ENCODE measurements at regions not wholly inside any gene's neighbourhood (a gene's known extent, or its start where the extent isn't known, plus 50 kb on each side); places are given as distances from the start of the nearest gene placed in this dataset.
A peak's percentile ranks its signal among the peaks of the same experiment; 100 is the strongest.

GRCh38 chr11:95576146-95576845, 213.3 kb downstream of the FAM76B start:
- Histone ChIP-seq H3K4me3 (no peak overlapping the region), H3K9me3 (replicated peaks) (no peaks in the 10 kb centered on the region), H3K4me1 (no peaks in the 10 kb centered on the region), H3K27me3 (ENCODE audit: low read depth) (no peaks in the 10 kb centered on the region), H3K27ac (replicated peaks) (peak overlapping the region; percentile 56), H3K36me3 (no peaks in the 10 kb centered on the region)
- intact Hi-C loops (cut with micrococcal nuclease) = no loop called here
- no peak for DNase-seq
- no peak for TF ChIP-seq CTCF (IDR thresholded peaks at IDR 0.05; ENCODE audit: borderline replicate concordance)

GRCh38 chr11:95575517-95575916, 214.1 kb downstream of the FAM76B start:
- no peak for DNase-seq
- Histone ChIP-seq H3K27ac (replicated peaks) (peak overlapping the region; percentile 56), H3K36me3 (no peaks in the 10 kb centered on the region), H3K4me1 (no peaks in the 10 kb centered on the region), H3K4me3 (no peak overlapping the region), H3K27me3 (ENCODE audit: low read depth) (no peaks in the 10 kb centered on the region), H3K9me3 (replicated peaks) (no peaks in the 10 kb centered on the region)
- no peak for TF ChIP-seq CTCF (IDR thresholded peaks at IDR 0.05; ENCODE audit: borderline replicate concordance)
- intact Hi-C loops (cut with micrococcal nuclease) = no loop called here

GRCh38 chr11:95571718-95572260, 217.8 kb downstream of the FAM76B start:
- Histone ChIP-seq H3K9me3 (replicated peaks) (peaks cover 20% of the 10 kb centered on the region), H3K4me1 (no peaks in the 10 kb centered on the region), H3K27ac (replicated peaks) (no peak overlapping the region), H3K36me3 (no peaks in the 10 kb centered on the region), H3K4me3 (no peak overlapping the region), H3K27me3 (ENCODE audit: low read depth) (no peaks in the 10 kb centered on the region)
- no peak for TF ChIP-seq CTCF (IDR thresholded peaks at IDR 0.05; ENCODE audit: borderline replicate concordance)
- DNase-seq = no peak
- intact Hi-C loops (cut with micrococcal nuclease) = no loop called here

GRCh38 chr11:95570845-95571244, 218.7 kb downstream of the FAM76B start:
- no peak for TF ChIP-seq CTCF (IDR thresholded peaks at IDR 0.05; ENCODE audit: borderline replicate concordance)
- intact Hi-C loops (cut with micrococcal nuclease) = no loop called here
- H3K27me3 ChIP-seq (ENCODE audit: low read depth) = no peaks in the 10 kb centered on the region

GRCh38 chr11:95569207-95569606, 220.4 kb downstream of the FAM76B start:
- Histone ChIP-seq H3K9me3 (replicated peaks) (peaks cover 20% of the 10 kb centered on the region), H3K27ac (replicated peaks) (no peak overlapping the region), H3K4me3 (no peak overlapping the region), H3K27me3 (ENCODE audit: low read depth) (no peaks in the 10 kb centered on the region), H3K36me3 (no peaks in the 10 kb centered on the region), H3K4me1 (no peaks in the 10 kb centered on the region)
- no peak for TF ChIP-seq CTCF (IDR thresholded peaks at IDR 0.05; ENCODE audit: borderline replicate concordance)
- intact Hi-C loops (cut with micrococcal nuclease) = no loop called here
- DNase-seq = no peak

More at GRCh38 chr11:95570845-95571244, 218.7 kb downstream of the FAM76B start:
- DNase-seq = no peak
- Histone ChIP-seq H3K4me3 (no peak overlapping the region), H3K4me1 (no peaks in the 10 kb centered on the region), H3K36me3 (no peaks in the 10 kb centered on the region), H3K27ac (replicated peaks) (no peak overlapping the region), H3K9me3 (replicated peaks) (peaks cover 20% of the 10 kb centered on the region)

Data from left ventricle myocardium inferior (tissue), 1 donor.